SK-N-SH (cell line): ENCODE measurements at regions not wholly inside any gene's neighbourhood (a gene's known extent, or its start where the extent isn't known, plus 50 kb on each side); places are given as distances from the start of the nearest gene placed in this dataset.

Source experiments
- CTCF ChIA-PET: fragments of 300-600, 350-600 bp; formaldehyde crosslinking; extraction: SDS; loops from one replicate; lab custom pipeline; 2021; lab: Yijun Ruan, JAX
- POLR2A ChIA-PET: fragments of 350-600 bp; sonication (Branson Sonifier 250); formaldehyde crosslinking; extraction: SDS; loops from one replicate; lab custom pipeline; 2020; ENCODE audit warnings: antibody characterized with exemption, inconsistent platforms; lab: Yijun Ruan, JAX
- DNase-seq: peaks from one replicate; pipeline ENCODE4 v3.0.0; 2012
- H2AFZ ChIP-seq: fragments of 200-600 bp; sonication (generic); 2 replicates; pipeline ENCODE4 v1.8.1; 2016; ENCODE audit warnings: antibody characterized with exemption, mild to moderate bottlenecking, low read depth
- H3F3A ChIP-seq: fragments of 200-600 bp; sonication (generic); replicated peaks from 2 replicates; pipeline ENCODE3; 2016; ENCODE audit warnings: antibody characterized with exemption, mild to moderate bottlenecking; ENCODE audit not compliant: insufficient read depth
- H3K27ac ChIP-seq, 2 experiments: fragments of 200-500 bp in 1 of 2; fragments of 200-600 bp in 1 of 2; sonication (Bioruptor generic) in 1 of 2; sonication (generic), shearing (Covaris generic) in 1 of 2; 2 replicates each; pipeline versions ENCODE4 v1.5.1 to v1.6.1; 2014 to 2016; ENCODE audit warnings: low read depth in 2 of 2, inconsistent platforms in 1 of 2, low read length in 1 of 2, mild to moderate bottlenecking in 1 of 2, mixed read lengths in 1 of 2
- H3K27me3 ChIP-seq: fragments of 200-600 bp; sonication (generic), shearing (Covaris generic); 2 replicates; pipeline ENCODE4 v1.6.1; 2016; ENCODE audit warnings: mixed run types; ENCODE audit not compliant: insufficient read depth
- H3K36me3 ChIP-seq, 2 experiments: fragments of 200-500 bp in 1 of 2; fragments of 200-600 bp in 1 of 2; sonication (Bioruptor generic) in 1 of 2; sonication (generic) in 1 of 2; replicated peaks in 1 of 2; 2 replicates each; pipeline versions ENCODE3 to v1.5.1; 2014 to 2016; ENCODE audit warnings: low read length in 1 of 2, mild to moderate bottlenecking in 1 of 2; ENCODE audit not compliant: insufficient read depth in 2 of 2, control insufficient read depth in 1 of 2
- H3K4me1 ChIP-seq, 2 experiments: fragments of 200-500 bp in 1 of 2; fragments of 200-600 bp in 1 of 2; sonication (Bioruptor generic) in 1 of 2; sonication (generic), shearing (Covaris generic) in 1 of 2; 2 replicates each; pipeline versions ENCODE4 v1.5.1 to v1.6.1; 2014 to 2016; ENCODE audit warnings: low read depth in 1 of 2, low read length in 1 of 2, mixed run types in 1 of 2; ENCODE audit not compliant: insufficient read depth in 2 of 2, control insufficient read depth in 1 of 2
- H3K4me2 ChIP-seq: fragments of 200-600 bp; sonication (generic), shearing (Covaris generic); 2 replicates; pipeline ENCODE4 v1.6.1; 2017; ENCODE audit warnings: mixed run types
- H3K4me3 ChIP-seq, 2 experiments: fragments of 200-500 bp in 1 of 2; fragments of 200-600 bp in 1 of 2; sonication (Bioruptor generic) in 1 of 2; sonication (generic), shearing (Covaris generic) in 1 of 2; 2 replicates each; pipeline versions ENCODE4 v1.5.1 to v1.8.1; 2014 to 2016; ENCODE audit warnings: low read depth in 2 of 2, inconsistent platforms in 1 of 2, low read length in 1 of 2, mild to moderate bottlenecking in 1 of 2, mixed read lengths in 1 of 2, moderate library complexity in 1 of 2
- H3K79me2 ChIP-seq: fragments of 200-600 bp; sonication (generic); 2 replicates; pipeline ENCODE4 v1.8.1; 2017; ENCODE audit warnings: mild to moderate bottlenecking; ENCODE audit not compliant: insufficient read depth
- H3K9ac ChIP-seq: fragments of 200-600 bp; sonication (generic); 2 replicates; pipeline ENCODE4 v1.6.1; 2017; ENCODE audit warnings: mixed run types
- H3K9me2 ChIP-seq: fragments of 200-600 bp; sonication (generic); 2 replicates; pipeline ENCODE4 v1.6.1; 2017; ENCODE audit warnings: mixed run types
- H3K9me3 ChIP-seq: fragments of 200-600 bp; sonication (generic); 2 replicates; pipeline ENCODE4 v1.6.1; 2017; ENCODE audit warnings: mixed run types, mild to moderate bottlenecking, moderate library complexity
- H4K20me1 ChIP-seq: fragments of 200-600 bp; sonication (generic); 2 replicates; pipeline ENCODE4 v1.6.1; 2017; ENCODE audit warnings: mild to moderate bottlenecking, mixed run types; ENCODE audit not compliant: insufficient read depth
- EP300 ChIP-seq, 2 experiments: IDR thresholded peaks; 2 replicates each; pipeline versions ENCODE4 v1.4.0 to v1.6.1; 2012; ENCODE audit warnings: borderline replicate concordance in 1 of 2, low read depth in 1 of 2, low read length in 1 of 2
- GABPA ChIP-seq: IDR thresholded peaks from 2 replicates; pipeline ENCODE4 v1.4.0; 2012; ENCODE audit warnings: low read depth, mild to moderate bottlenecking
- MXI1 ChIP-seq: IDR thresholded peaks from 2 replicates; pipeline ENCODE4 v1.6.1; 2012; ENCODE audit warnings: mild to moderate bottlenecking, low read depth, low read length, improper control_type of control experiment
- RAD21 ChIP-seq: IDR thresholded peaks from 2 replicates; pipeline ENCODE4 v1.6.1; 2012; ENCODE audit warnings: mild to moderate bottlenecking, low read length
- SIN3A ChIP-seq: IDR thresholded peaks from 2 replicates; pipeline ENCODE4 v1.6.1; 2012; ENCODE audit warnings: low read depth, mild to moderate bottlenecking, low read length, moderate library complexity, borderline replicate concordance
- TEAD4 ChIP-seq: IDR thresholded peaks from 2 replicates; pipeline ENCODE4 v1.4.0; 2012; ENCODE audit warnings: mild to moderate bottlenecking, borderline replicate concordance; ENCODE audit not compliant: insufficient read depth
- WGBS: methylation state at CpG from one replicate; pipeline ENCODE4 v1.1.6; 2017; ENCODE audit warnings: low lambda C conversion rate; 5-methylcytosine and 5-hydroxymethylcytosine counted together
- TF ChIP-seq, protein P1 (sequence below): IDR thresholded peaks from 2 replicates; pipeline ENCODE4 v1.4.0; 2012; ENCODE audit warnings: low read depth, borderline replicate concordance
- TF ChIP-seq, protein P2 (sequence below): fragments of 150-350 bp; IDR thresholded peaks from 2 replicates; pipeline ENCODE4 v1.6.1; 2016; ENCODE audit warnings: mild to moderate bottlenecking, low read depth, low read length

DNA sequence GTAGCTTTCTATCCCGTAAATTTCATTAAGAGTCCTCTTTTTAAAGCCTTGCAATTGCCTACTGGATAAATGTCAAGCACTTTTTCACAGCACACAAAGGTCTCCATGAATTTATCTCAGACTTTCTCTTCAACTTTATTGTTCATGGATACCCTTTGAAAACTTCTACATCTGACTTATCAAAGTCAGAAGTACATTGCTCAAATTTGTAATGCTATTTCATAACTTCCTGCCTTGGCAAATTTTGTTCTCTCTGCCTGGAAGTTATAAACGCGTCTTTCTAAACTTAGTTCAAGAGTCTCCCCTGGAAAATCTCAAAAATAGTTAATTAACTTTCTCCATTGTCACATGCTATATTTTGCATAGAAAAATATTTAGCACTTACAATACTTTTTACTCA lies 55.9 kb upstream of the RERGL start:
- 55% methylated on average over 3 of the region's 3 CpGs for WGBS
- TF ChIP-seq EP300 (IDR thresholded peaks at IDR 0.05; ENCODE audit: borderline replicate concordance in 1 of 2, low read depth in 1 of 2, low read length in 1 of 2) (no peak), RAD21 (no peak), TEAD4 (no peak)
- TF ChIP-seq, protein P1, sequence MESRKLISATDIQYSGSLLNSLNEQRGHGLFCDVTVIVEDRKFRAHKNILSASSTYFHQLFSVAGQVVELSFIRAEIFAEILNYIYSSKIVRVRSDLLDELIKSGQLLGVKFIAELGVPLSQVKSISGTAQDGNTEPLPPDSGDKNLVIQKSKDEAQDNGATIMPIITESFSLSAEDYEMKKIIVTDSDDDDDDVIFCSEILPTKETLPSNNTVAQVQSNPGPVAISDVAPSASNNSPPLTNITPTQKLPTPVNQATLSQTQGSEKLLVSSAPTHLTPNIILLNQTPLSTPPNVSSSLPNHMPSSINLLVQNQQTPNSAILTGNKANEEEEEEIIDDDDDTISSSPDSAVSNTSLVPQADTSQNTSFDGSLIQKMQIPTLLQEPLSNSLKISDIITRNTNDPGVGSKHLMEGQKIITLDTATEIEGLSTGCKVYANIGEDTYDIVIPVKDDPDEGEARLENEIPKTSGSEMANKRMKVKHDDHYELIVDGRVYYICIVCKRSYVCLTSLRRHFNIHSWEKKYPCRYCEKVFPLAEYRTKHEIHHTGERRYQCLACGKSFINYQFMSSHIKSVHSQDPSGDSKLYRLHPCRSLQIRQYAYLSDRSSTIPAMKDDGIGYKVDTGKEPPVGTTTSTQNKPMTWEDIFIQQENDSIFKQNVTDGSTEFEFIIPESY = no peak
- H3K27ac ChIP-seq = no peak overlapping the region
- H3K36me3 ChIP-seq = no peaks in the 10 kb centered on the region
- POLR2A ChIA-PET = no interaction called here
- DNase-seq = no peak
- no peak overlapping the region for H3K4me3 ChIP-seq
- no peak overlapping the region for H3K4me2 ChIP-seq
- H2AFZ ChIP-seq = no peak overlapping the region
- no peaks in the 10 kb centered on the region; a peak in 1 of 4 replicates for H3K4me1 ChIP-seq
- H3K79me2 ChIP-seq = no peaks in the 10 kb centered on the region
- H3K9me2 ChIP-seq = no peaks in the 10 kb centered on the region; the same call in 1 of the 2 replicates
- H3K27me3 ChIP-seq = peaks cover 6% of the 10 kb centered on the region; the same call in 1 of the 2 replicates
- H3K9ac ChIP-seq = no peak overlapping the region
- no peaks in the 10 kb centered on the region for H3F3A ChIP-seq
- no peaks in the 10 kb centered on the region for H3K9me3 ChIP-seq
- H4K20me1 ChIP-seq = no peaks in the 10 kb centered on the region
- CTCF ChIA-PET = interaction anchor here (1.2 to 2.0 kb wide), 2 partner anchors 13 to 14 kb away, joined by 3 to 7 read pairs; no protein-coding TSS in a partner anchor

GRCh38 chr12:18141048-18141982 lies 51.3 kb upstream of the RERGL start:
- ChIA-PET POLR2A (no interaction called here), CTCF (interaction anchor here (0.6 to 1.5 kb wide), 3 partner anchors 10 to 994 kb away, joined by 3 to 5 read pairs (median 3); no protein-coding TSS in a partner anchor)
- H3K36me3 ChIP-seq = no peaks in the 10 kb centered on the region
- no peak overlapping the region for H2AFZ ChIP-seq
- H3K4me1 ChIP-seq = no peaks in the 10 kb centered on the region
- no peaks in the 10 kb centered on the region; the same call in 1 of the 2 replicates for H3K9me2 ChIP-seq
- no peak overlapping the region for H3K9ac ChIP-seq
- no peaks in the 10 kb centered on the region for H3K27me3 ChIP-seq
- TF ChIP-seq MXI1 (no peak), EP300 (IDR thresholded peaks at IDR 0.05; ENCODE audit: borderline replicate concordance in 1 of 2, low read depth in 1 of 2, low read length in 1 of 2) (no peak), GABPA (no peak), SIN3A (no peak)
- TF ChIP-seq, protein P2, sequence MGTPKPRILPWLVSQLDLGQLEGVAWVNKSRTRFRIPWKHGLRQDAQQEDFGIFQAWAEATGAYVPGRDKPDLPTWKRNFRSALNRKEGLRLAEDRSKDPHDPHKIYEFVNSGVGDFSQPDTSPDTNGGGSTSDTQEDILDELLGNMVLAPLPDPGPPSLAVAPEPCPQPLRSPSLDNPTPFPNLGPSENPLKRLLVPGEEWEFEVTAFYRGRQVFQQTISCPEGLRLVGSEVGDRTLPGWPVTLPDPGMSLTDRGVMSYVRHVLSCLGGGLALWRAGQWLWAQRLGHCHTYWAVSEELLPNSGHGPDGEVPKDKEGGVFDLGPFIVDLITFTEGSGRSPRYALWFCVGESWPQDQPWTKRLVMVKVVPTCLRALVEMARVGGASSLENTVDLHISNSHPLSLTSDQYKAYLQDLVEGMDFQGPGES = no peak
- H3K9me3 ChIP-seq = no peaks in the 10 kb centered on the region
- no peak overlapping the region for H3K27ac ChIP-seq
- WGBS = 16% methylated on average over 4 of the region's 4 CpGs
- no peak overlapping the region for H3K4me2 ChIP-seq
- DNase-seq = no peak
- H4K20me1 ChIP-seq = no peaks in the 10 kb centered on the region
- H3F3A ChIP-seq = no peaks in the 10 kb centered on the region
- H3K4me3 ChIP-seq = no peak overlapping the region
- H3K79me2 ChIP-seq = no peaks in the 10 kb centered on the region
